Amygdala (tissue), 56 donors: ENCODE measurements at regions not wholly inside any gene's neighbourhood (a gene's known extent, or its start where the extent isn't known, plus 50 kb on each side); places are given as distances from the start of the nearest gene placed in this dataset.
"Not testable (repeated sequence)": the region's sequence is repeated elsewhere in the genome, so short reads cannot be mapped to it uniquely, and the experiment has no call there.

Experiments
- DNase-seq, 56 donors: peaks; one replicate each; lab custom pipeline; 2025; lab: John Stamatoyannopoulos, UW

DNA sequence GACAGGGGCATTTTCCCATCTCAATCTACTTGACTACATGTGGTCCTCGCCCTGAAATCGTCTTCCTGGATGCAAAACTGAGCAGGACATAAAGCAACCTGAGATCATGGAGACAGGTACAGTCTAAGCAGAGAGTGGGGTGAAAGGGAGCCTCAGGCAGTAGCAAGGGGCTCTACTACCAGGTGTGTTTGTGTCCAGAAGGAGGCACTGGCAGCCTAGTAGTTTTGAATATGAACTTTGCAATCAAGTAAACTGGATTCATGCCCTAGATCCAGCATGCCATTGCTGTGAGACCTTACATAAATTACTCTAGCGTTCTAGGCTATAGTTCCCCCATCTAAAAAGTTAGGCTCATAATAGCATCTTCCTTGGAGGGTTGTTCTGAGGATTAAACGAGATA lies 147.4 kb downstream of the TXNL1 start:
- no peak for DNase-seq

DNA sequence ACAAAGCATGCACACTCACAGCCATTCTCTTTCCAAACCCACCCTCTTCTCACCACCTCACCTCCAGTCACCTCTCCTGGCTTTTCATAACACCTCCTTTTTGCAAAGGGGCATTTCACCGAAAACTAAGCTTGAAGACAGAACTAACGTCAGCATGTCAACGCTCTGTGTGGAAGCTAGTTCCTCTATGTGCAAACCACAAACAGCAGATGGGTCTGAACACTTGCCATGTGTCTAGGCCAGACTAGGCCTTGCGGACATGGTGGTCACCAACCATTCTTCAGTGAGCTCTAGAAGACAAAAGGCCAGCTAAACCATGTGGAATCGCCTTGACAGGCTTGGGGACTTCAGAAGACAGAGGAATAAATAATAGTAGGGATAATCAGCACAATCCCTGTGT lies 148.5 kb downstream of the TXNL1 start:
- peak in 2 of 56 donors; percentile 2 for DNase-seq

DNA sequence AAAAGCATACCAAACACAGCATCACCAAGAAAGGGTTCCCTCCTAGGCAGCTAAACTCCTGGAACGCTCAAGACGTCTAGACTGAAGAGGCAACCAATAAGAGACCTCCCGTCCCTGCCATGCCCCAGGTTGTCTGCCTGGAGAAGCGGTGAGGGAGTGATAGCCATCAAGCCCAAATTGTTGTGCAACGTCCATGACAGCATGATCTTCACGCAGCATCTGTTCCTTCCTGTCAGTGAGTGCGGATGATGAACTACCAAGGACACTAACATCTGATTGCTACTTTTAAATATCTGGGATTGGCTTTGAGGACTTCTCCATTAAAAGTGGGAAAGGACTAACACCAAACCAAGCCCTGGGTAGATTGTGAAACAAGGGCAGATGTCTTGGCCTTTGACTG lies 149.7 kb downstream of the TXNL1 start:
- no peak for DNase-seq

DNA sequence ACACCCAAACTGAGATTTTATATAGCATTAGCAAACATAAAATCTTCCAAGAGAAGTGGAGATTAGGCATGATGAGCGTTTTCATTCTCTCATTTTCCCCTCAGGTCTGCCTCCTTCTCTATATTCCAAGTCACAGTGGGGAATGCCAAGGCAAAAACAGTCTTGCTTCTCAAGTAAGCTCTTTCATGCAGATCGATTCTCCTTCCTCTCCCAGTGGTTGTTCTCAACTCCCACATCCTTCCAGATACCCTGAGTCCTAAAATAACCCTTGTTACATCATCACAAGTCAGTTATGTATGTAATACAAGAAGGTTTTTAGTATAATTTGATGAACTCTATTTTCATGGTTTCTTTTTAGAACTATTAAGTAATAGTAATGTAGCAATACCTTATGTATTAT lies 150.6 kb downstream of the TXNL1 start:
- no peak for DNase-seq

DNA sequence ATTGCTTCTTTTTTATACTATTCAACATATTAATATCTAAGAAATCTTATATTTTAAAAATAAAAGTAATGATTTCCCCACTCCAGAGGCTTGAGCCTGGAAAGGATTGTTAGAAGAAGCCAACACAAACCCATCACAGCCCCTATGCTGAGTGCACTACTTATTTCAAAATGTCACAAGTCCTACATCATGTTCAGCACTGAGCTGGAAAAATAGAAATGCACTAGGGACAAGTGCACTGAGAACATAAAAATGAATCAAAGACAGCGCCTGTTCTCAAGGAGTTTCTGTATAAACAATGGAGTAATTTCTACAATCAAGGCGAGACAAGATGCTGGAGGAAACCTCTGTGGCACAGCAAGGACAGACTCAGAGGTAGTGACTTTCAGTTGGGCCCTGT lies 155.0 kb downstream of the TXNL1 start:
- DNase-seq = no peak

DNA sequence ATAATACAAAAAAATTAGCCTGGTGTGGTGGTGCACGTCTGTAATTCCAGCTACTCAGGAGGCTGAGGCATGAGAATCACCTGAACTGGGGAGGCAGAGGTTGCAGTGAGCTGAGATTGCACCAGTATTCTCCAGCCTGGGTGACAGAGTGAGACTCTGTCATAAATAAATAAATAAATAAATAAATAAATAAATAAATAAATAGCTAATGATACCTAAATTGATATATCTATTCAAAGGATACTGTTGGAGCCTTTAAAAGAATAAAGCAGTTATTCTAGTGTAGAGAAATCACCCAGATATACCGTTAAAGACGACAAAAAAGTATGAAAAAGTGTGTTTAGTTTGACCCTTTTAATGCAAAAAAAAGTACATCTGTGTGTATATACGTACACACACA lies 155.6 kb downstream of the TXNL1 start:
- DNase-seq = not testable (repeated sequence)

DNA sequence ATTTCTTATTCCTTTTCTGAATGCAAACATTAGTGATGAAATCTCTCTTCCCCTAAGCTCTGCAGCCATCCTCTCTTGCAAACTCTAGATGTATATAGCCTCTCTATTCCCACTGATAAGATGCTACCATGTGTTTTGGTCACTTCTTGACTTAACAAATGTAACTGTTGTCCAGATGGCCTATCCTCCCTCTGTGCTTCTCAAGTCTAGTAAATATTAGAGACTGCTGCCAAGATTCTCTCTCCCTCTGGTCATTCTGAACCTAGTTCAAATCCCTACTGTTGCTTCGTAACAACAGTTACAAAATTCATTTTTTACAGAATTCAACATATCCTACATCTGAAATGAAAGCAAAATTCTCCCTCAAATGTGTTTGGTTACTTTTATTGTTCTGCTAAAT lies 156.6 kb downstream of the TXNL1 start:
- no peak for DNase-seq

DNA sequence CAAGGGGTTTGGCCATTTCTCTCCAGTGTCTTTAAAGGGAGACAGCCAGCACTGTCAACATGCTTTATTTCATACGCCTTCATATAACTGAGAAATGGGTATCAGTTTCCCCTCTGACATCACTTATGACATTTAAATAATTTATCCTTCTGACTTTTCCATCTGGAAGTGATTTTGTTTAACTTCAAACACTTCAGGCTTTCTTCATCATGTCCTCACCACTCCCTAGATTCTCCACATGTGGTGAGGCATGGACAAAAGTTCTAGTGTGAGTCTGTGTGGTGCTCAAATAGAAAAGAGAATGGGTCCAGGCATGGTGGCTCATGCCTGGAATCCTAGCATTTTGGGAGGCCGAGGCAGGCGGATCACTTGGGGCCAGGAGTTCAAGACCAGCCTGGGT lies 158.6 kb downstream of the TXNL1 start:
- no peak for DNase-seq

DNA sequence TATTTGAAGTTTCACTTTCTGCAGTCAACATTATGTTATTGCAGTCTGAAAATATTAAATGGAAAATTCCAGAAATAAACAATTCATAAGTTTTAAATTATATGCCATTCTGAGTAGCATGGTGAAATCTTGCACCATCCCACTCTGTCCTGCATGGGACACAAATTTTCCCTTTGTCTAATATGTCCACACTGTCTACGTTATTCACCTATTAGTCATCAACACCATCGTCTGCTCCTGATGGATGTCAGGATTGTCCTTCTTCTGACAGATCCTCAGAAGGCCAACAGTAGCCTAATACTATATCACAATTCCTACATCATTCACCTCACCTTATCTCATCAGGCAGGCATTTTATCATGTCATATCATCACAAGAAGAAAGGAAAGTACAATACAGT lies 163.1 kb downstream of the TXNL1 start:
- DNase-seq = no peak

DNA sequence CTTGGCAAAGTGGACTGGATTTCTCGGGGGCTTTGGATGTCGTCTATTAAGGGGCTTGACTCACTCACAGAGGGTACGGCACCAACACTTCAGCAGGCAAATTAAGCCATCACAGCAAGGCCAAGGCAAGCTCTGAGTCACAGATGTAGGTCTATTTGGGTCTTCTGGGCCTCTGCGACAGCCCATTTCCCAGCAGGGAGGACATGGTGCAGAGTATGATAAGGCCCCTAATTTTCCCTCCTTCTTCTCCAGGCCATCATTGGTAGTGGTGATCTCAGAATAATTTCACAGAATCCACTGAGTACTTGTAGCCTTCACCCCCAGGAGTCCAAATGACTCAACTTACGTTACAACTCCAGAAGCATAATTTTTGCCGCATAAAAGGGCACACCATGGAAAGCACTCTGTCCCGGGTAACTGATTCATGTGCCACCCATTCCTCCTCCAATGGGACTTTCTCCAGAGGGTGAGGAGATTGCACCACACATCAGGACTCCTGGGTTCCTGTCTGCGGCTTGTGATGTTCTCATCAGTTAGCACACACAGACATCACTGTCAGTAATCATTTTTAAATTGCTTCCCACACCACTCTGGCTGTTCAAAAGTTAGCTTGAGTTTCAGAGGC lies 164.9 kb downstream of the TXNL1 start:
- no peak for DNase-seq

DNA sequence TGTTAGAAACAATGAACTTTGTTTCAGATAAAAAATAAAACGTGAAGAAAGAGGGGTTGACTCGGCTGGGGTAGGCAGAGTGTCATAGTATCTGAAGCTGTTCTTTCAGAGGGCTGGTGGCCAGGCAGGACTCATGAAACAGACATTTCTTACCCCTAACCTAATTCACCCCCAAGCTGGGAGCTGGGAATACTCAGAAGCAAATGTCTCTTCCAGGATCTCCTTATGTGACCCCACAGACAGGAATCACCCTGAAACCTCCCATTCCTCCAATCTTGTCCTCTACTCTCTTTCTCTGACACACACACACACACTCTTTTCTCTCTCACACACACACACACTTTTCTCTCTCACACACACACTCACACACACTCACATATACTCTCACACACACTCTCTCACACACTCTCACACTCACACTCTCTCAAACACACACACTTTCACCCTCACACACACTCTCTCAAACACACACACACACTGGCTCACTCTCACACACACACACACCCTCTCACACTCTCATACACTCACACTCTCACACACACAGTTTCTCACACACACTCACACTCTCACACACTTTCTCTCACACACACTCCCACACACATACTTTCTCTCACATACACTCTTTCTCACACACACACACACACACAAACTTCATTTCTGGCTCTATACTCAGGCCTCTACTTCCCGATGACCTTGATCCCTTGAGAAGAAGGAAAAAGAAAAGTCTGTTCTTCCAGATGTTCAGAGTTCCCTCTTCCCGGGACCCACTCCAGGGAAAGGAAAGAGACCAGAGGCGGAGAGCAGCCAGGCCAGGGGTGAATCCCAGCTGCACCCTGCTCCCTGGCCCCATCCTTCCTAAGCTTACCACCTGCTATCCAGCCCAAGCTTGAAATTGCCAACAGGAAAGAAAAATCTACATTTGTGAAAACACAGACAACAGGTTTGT lies 167.7 kb downstream of the TXNL1 start:
- no peak for DNase-seq

DNA sequence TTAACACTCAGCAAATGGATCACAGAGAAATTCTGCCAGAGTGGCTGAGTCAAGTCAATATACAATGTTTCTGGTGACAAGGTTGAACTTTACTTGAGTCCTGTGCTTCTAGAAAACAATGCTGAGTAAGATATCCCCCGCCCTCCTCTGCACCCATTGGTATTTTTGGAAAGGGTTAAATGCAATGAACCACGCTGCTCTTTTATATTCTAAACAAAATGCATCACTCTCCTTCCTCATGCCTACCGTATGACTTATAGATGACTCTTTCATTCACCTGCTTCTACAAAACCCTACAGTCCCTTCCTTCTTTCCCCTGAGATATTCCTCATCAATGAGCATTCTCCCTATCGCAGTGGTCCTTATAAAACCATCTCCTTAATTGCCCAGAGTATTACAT lies 168.8 kb downstream of the TXNL1 start:
- no peak for DNase-seq

DNA sequence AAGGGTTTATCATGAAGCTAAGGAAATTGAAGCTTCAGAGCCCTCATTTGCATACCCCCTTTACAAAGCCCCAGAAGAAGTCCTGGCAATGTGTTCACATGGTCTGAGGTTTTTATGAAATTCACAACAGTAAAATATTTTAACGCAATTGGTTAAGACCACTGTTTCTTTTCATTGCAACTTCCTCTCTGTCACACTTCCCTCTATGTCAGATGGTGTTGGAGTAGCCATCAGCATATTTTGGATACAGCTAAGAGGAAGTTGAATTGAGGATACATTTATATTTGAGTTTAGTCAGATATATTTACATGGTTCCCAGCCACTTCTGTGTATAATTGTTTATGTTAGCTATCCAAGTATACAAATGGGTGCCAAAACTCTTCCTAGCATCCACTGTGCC lies 170.0 kb downstream of the TXNL1 start:
- no peak for DNase-seq

DNA sequence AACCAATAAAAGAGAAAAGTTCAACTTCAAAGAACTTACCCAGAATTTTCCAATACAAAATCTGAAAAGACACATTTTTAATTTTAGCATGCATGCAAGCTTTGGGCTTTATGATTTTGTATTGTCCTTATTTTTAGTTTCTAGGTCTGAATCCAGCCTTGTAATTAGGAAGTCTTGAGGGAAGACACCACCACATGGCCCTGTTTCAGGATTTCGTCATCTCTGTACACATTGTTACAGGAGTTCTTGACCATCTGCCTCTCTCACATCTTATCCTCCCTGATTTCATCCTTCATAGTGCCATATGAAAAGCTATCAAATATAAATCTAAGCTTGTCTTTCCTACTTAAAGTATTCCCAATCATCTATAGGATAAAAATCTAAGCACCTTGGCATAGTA lies 176.1 kb downstream of the TXNL1 start:
- no peak for DNase-seq

DNA sequence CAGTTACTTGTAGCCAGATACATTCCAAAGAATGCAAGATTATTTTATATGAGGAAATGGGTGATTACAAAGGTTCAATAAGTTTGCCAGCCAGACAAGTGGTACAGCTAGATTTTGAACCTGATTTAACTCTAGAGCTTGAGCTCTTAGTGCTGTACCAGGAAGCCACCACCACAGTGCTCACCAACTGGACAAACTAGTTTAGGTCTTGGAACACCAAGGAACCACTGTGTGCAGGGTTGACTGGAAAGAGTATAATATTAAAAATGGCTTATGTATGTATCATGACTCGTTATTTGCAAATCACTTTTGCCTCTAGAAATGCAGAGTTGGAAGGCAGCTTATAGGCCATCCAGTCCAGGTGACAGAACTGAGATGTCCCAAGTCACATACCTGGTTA lies 177.2 kb downstream of the TXNL1 start:
- DNase-seq = no peak

DNA sequence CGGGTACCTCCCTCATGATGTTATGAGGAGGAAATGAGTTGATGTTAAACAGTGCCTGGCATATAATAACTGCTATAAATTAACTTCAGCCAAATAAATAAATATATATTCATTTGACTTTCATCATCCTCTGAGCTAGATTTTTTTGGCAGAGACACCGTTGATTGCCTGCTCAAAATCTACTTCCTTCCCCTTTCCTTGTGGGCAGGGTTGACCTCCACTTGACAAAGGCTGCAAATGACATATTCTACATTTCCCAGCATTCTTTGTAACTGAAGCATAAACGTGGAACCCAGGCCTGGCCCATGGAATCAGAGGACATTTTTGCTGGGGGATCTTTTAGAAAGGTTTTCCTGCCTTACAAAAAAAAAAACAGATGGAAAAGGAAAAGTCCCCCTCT lies 177.8 kb downstream of the TXNL1 start:
- DNase-seq = no peak

DNA sequence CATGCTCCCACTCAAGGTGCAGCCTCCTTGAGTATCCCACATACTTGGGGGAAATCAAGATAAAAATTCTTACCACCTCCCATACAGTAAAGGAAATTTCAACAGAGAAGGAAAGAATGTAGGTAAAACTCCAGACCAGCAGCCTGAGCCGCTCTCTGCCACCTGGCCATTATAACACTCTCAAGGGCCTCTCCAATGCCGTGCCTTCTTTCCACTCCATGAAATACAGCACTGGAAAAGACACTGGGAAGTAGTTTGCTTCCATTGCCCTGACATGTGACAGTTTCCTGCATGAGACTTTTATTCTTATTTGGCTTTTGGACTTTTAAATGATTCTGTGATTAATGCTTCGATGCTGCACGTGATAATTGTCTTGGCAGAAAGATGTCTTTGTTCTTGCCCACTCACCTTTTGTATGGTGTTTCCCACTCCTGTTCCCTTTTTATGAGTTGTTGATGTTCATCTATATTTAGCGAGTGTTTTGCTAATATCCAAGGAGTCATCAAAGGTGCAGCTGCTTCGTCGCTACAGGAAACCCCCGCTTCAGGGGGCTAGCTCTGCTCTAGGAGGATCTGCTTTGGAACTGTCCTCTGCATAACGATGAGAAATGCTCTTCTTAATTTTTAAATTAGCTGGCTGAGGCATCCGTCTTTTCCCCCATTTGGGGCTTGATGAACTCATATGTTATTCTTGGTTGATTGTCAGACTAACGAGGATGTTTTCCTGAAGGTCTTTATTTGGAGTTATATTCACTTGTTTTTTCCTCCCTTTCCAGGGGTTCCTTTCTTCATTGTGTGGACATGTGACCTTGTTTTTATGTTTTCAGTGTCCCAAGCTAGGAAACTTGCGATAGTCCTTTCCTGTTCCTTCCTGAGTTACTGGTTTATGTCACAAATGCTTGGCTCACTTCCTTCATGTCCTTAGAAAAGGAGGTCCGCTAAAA lies 179.4 kb downstream of the TXNL1 start:
- no peak for DNase-seq

DNA sequence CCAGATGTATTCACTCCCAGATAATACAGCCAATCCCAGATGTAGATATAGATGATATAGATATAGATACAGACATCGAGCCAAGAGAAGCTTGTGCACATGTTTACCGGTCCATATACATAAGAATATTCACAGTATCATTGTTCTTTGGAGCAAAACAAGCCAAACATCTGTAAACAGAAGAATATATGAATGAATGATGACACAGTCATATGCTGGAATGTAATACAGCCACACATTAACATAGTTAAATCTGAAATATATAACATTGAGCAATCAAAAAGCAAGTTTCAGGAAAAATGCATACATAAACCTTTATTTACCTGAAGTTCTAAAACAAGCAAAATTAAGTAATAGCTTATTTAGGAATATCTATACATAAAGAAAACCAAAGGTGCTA lies 182.5 kb downstream of the TXNL1 start:
- no peak for DNase-seq

DNA sequence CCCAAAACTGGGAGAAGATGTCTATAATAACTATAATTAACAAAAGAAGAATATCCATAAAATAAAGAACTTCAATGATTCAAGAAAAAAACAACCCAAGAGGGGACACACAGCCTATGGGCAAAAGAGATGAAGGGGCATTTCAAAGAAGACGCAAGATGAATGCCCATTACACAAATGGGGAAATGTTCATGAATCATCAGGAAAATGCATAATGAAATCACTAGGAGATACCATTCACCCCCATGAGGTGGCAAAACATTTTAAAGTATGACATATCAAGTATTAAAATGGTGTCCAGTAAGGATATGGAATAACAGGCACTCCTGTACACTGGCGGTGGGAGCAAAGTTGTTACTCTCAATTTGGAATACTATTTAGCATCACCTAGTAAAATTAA lies 183.3 kb downstream of the TXNL1 start:
- no peak for DNase-seq

DNA sequence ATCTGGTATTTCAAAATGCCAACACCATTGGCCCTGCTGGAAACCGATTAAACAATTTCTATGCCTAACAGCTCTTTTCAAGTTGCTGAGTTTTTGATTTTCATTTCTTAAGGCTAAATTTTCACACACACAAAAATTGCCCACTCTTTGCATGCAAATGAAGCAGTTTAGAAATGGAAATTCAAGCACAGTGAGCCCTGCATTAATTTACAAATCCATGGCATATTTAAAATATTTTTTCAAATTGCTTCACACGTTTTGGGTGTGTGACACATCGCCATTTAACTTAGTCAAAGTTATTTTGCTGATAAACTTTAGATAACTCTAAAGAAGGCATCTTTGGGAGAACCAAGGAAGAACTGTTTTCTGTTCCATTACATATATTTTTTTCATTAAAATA lies 184.8 kb downstream of the TXNL1 start:
- no peak for DNase-seq

DNA sequence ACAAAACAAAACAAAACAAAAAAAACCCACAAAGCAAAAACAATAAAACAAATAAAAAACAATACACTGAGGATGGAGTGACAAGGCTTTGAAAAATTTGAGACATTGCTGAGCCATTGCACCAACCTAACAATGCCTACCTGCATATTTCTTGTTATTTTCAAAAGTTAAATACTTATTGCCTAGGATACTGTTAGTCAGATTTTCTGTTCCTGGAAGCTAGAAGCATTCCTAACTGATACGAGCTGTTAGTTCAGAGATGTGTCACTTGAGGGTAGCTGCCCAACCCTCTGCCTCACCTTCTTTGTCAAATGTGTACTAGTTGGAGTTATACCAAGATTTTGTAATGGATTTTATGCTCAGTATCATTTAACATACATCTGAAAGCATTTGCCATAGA lies 187.2 kb downstream of the TXNL1 start:
- no peak for DNase-seq
